ENCODE measurements at regions not wholly inside any gene's neighbourhood (a gene's known extent, or its start where the extent isn't known, plus 50 kb on each side); places are given as distances from the start of the nearest gene placed in this dataset.

GRCh38 chr4:164438321-164438720 is 315.6 kb upstream of the SMIM31 start:
- DNase-seq (ENCODE audit: low spot score): no peak
- no peak for TF ChIP-seq CTCF (IDR thresholded peaks at IDR 0.05; ENCODE audit: extremely low read depth, missing control alignments)

- no peak for TF ChIP-seq CTCF (IDR thresholded peaks at IDR 0.05; ENCODE audit: extremely low read depth, missing control alignments)
- DNase-seq (ENCODE audit: low spot score): no peak
These were observed 314.9 kb upstream of the SMIM31 start for GRCh38 chr4:164439037-164439436.

- no peak for TF ChIP-seq CTCF (IDR thresholded peaks at IDR 0.05; ENCODE audit: extremely low read depth, missing control alignments)
- DNase-seq (ENCODE audit: low spot score): no peak
These were observed 313.7 kb upstream of the SMIM31 start for GRCh38 chr4:164440199-164440598.

- TF ChIP-seq CTCF (IDR thresholded peaks at IDR 0.05; ENCODE audit: extremely low read depth, missing control alignments): no peak
- no peak for DNase-seq (ENCODE audit: low spot score)
These were observed 312.8 kb upstream of the SMIM31 start for GRCh38 chr4:164441109-164441508.

- DNase-seq (ENCODE audit: low spot score): no peak
These were observed 311.8 kb upstream of the SMIM31 start for GRCh38 chr4:164442180-164442579.

GRCh38 chr4:164446516-164446915 is 307.4 kb upstream of the SMIM31 start:
- no peak for DNase-seq (ENCODE audit: low spot score)

More at GRCh38 chr4:164442180-164442579, 311.8 kb upstream of the SMIM31 start:
- TF ChIP-seq CTCF (IDR thresholded peaks at IDR 0.05; ENCODE audit: extremely low read depth, missing control alignments): no peak

GRCh38 chr4:164461901-164462300 is 292.0 kb upstream of the SMIM31 start:
- TF ChIP-seq CTCF (IDR thresholded peaks at IDR 0.05; ENCODE audit: extremely low read depth, missing control alignments): no peak
- no peak for DNase-seq (ENCODE audit: low spot score)

More at GRCh38 chr4:164446516-164446915, 307.4 kb upstream of the SMIM31 start:
- no peak for TF ChIP-seq CTCF (IDR thresholded peaks at IDR 0.05; ENCODE audit: extremely low read depth, missing control alignments)
